Loucy (cell line): ENCODE measurements at regions not wholly inside any gene's neighbourhood (a gene's known extent, or its start where the extent isn't known, plus 50 kb on each side); places are given as distances from the start of the nearest gene placed in this dataset.

ENCODE experiments used
- H2AFZ ChIP-seq: fragments of 200-600 bp; sonication (generic); 2 replicates; pipeline ENCODE4 v1.6.0; 2016; ENCODE audit warnings: antibody characterized with exemption, mild to moderate bottlenecking, low read length, moderate library complexity
- H3F3A ChIP-seq: fragments of 200-600 bp; 2 replicates; pipeline ENCODE4 v1.6.0; 2016; ENCODE audit warnings: antibody characterized with exemption, low read depth, mild to moderate bottlenecking
- H3K27me3 ChIP-seq: fragments of 200-600 bp; sonication (generic); 2 replicates; pipeline ENCODE4 v1.6.1; 2014; ENCODE audit warnings: low read length, mild to moderate bottlenecking; ENCODE audit not compliant: insufficient read depth, poor library complexity, severe bottlenecking
- H3K36me3 ChIP-seq: fragments of 200-600 bp; sonication (generic); 2 replicates; pipeline ENCODE4 v1.6.1; 2016; ENCODE audit warnings: low read length; ENCODE audit not compliant: insufficient read depth
- H3K4me1 ChIP-seq: fragments of 200-600 bp; sonication (generic); 2 replicates; pipeline ENCODE4 v1.5.1; 2014; ENCODE audit warnings: low read length, mild to moderate bottlenecking; ENCODE audit not compliant: insufficient read depth, poor library complexity, severe bottlenecking
- H3K4me2 ChIP-seq: fragments of 200-600 bp; sonication (generic); 2 replicates; pipeline ENCODE4 v1.6.0; 2014; ENCODE audit warnings: antibody characterized with exemption, low read length, low read depth, mild to moderate bottlenecking; ENCODE audit not compliant: poor library complexity, severe bottlenecking
- H3K4me3 ChIP-seq: fragments of 200-600 bp; sonication (generic); 2 replicates; pipeline ENCODE4 v1.5.1; 2014; ENCODE audit warnings: low read length, mild to moderate bottlenecking, mixed read lengths; ENCODE audit not compliant: poor library complexity, severe bottlenecking
- H3K79me2 ChIP-seq: fragments of 200-600 bp; sonication (generic); 2 replicates; pipeline ENCODE4 v1.6.1; 2014; ENCODE audit warnings: low read length; ENCODE audit not compliant: insufficient read depth
- H3K9ac ChIP-seq: fragments of 200-600 bp; sonication (generic); 2 replicates; pipeline ENCODE4 v1.6.0; 2014; ENCODE audit warnings: mild to moderate bottlenecking, low read depth, low read length, moderate library complexity; ENCODE audit not compliant: poor library complexity, severe bottlenecking
- H3K9me2 ChIP-seq: fragments of 200-600 bp; sonication (generic); replicated peaks from 2 replicates; pipeline ENCODE4 v1.6.1; 2016; ENCODE audit warnings: low read depth, low read length, mixed read lengths
- H3K9me3 ChIP-seq: fragments of 200-600 bp; sonication (generic); 2 replicates; pipeline ENCODE4 v1.6.1; 2014; ENCODE audit warnings: mild to moderate bottlenecking, antibody characterized with exemption, low read length, low read depth; ENCODE audit not compliant: insufficient read depth
- H4K20me1 ChIP-seq: fragments of 200-600 bp; sonication (generic); 2 replicates; pipeline ENCODE4 v1.6.0; 2014; ENCODE audit warnings: antibody characterized with exemption, low read length, mild to moderate bottlenecking; ENCODE audit not compliant: insufficient read depth, poor library complexity, severe bottlenecking
- EZH2phosphoT487 ChIP-seq: fragments of 200-600 bp; IDR thresholded peaks from 2 replicates; pipeline ENCODE4 v1.6.1; 2018; ENCODE audit warnings: antibody characterized with exemption, mild to moderate bottlenecking, moderate library complexity, borderline replicate concordance
- TF ChIP-seq, protein P1 (sequence below): fragments of 200-600 bp; sonication (generic); conservative IDR thresholded peaks from 2 replicates; pipeline ENCODE4 v1.5.1; 2014; ENCODE audit warnings: mild to moderate bottlenecking, antibody characterized with exemption, low read length

DNA sequence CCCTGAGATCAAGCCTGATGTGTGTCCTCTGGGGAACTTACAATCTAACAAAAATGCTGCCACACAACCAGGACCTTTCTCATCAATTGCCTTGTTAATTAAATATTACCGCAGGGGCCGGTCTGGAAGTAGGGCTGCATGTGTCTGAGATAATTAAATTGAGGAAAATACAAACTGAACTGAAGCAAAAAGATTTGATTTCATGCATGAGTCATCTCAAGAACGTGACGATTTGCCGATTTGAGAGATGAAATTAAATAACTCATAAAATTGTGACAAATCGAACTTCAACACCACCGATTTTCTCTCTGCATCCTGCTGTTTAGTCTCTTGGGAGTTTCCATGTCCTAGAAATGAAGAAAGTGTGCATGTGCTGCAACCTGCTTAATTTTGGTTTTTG is 94.6 kb upstream of the DAAM1 start:
- no peaks in the 10 kb centered on the region for H3K27me3 ChIP-seq
- no peak overlapping the region for H2AFZ ChIP-seq
- H3K4me1 ChIP-seq: no peaks in the 10 kb centered on the region
- H3K9me2 ChIP-seq: no peaks in the 10 kb centered on the region
- no peak overlapping the region for H3K4me3 ChIP-seq
- no peaks in the 10 kb centered on the region for H3F3A ChIP-seq
- H4K20me1 ChIP-seq: no peaks in the 10 kb centered on the region
- no peaks in the 10 kb centered on the region for H3K79me2 ChIP-seq
- no peaks in the 10 kb centered on the region for H3K9me3 ChIP-seq
- no peaks in the 10 kb centered on the region for H3K36me3 ChIP-seq
- no peak overlapping the region for H3K4me2 ChIP-seq
- TF ChIP-seq EZH2phosphoT487: no peak
- TF ChIP-seq, protein P1, sequence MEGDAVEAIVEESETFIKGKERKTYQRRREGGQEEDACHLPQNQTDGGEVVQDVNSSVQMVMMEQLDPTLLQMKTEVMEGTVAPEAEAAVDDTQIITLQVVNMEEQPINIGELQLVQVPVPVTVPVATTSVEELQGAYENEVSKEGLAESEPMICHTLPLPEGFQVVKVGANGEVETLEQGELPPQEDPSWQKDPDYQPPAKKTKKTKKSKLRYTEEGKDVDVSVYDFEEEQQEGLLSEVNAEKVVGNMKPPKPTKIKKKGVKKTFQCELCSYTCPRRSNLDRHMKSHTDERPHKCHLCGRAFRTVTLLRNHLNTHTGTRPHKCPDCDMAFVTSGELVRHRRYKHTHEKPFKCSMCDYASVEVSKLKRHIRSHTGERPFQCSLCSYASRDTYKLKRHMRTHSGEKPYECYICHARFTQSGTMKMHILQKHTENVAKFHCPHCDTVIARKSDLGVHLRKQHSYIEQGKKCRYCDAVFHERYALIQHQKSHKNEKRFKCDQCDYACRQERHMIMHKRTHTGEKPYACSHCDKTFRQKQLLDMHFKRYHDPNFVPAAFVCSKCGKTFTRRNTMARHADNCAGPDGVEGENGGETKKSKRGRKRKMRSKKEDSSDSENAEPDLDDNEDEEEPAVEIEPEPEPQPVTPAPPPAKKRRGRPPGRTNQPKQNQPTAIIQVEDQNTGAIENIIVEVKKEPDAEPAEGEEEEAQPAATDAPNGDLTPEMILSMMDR: no peak
- H3K9ac ChIP-seq: no peak overlapping the region

DNA sequence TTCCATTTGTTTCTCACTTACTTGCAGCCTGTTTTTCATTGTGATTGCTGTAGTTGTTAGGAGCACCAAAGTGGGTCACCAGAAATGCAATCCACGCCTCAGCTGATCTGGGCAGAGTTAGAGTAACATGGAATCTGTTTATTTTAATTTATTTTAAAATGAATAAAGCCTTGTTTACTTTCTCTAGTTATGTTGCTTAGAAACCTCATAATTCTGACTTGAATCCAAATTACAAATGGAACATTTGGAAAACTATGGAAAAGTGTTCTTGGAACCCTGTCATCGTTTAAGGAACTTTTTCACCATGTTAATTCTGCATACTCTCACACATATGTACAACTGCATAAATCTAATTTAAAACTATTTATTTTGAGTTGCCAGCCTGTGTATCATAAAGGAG is 92.2 kb upstream of the DAAM1 start:
- Histone ChIP-seq H3K9ac (no peak overlapping the region), H2AFZ (no peak overlapping the region), H3K4me1 (no peaks in the 10 kb centered on the region), H3K27me3 (no peaks in the 10 kb centered on the region), H3F3A (no peaks in the 10 kb centered on the region), H3K4me3 (no peak overlapping the region), H3K9me3 (no peaks in the 10 kb centered on the region), H3K36me3 (no peaks in the 10 kb centered on the region), H3K79me2 (no peaks in the 10 kb centered on the region), H4K20me1 (no peaks in the 10 kb centered on the region), H3K4me2 (no peak overlapping the region), H3K9me2 (no peaks in the 10 kb centered on the region)
- TF ChIP-seq, protein P1: no peak
- no peak for TF ChIP-seq EZH2phosphoT487

DNA sequence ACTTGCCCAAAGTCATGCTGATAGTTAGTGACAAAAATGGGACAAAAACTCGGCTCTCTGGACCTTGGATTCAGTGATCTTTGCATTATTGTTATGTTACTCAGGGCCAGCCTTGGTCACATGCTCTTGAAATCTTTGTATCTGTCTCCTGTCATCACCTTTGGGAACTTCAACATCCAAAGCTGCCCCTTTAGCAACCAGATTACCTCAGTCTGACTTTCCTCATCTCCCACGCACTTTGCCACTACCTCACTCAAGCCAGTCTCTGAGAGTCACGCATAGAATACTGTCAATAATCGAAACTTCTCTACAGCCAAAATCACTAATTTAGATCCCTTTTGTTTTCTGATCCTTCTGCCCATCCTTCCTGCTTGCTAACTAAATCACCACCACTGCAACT is 90.8 kb upstream of the DAAM1 start:
- no peak overlapping the region for H3K4me2 ChIP-seq
- no peaks in the 10 kb centered on the region for H3K9me3 ChIP-seq
- H2AFZ ChIP-seq: no peak overlapping the region
- H3K9ac ChIP-seq: no peak overlapping the region
- no peaks in the 10 kb centered on the region for H3K79me2 ChIP-seq
- H3F3A ChIP-seq: no peaks in the 10 kb centered on the region
- no peaks in the 10 kb centered on the region for H3K4me1 ChIP-seq
- no peak overlapping the region for H3K4me3 ChIP-seq
- TF ChIP-seq, protein P1: no peak
- TF ChIP-seq EZH2phosphoT487: no peak
- H3K36me3 ChIP-seq: no peaks in the 10 kb centered on the region
- H3K9me2 ChIP-seq: no peaks in the 10 kb centered on the region
- no peaks in the 10 kb centered on the region for H3K27me3 ChIP-seq
- H4K20me1 ChIP-seq: no peaks in the 10 kb centered on the region
